ENCODE measurements at regions not wholly inside any gene's neighbourhood (a gene's known extent, or its start where the extent isn't known, plus 50 kb on each side); places are given as distances from the start of the nearest gene placed in this dataset.

DNA sequence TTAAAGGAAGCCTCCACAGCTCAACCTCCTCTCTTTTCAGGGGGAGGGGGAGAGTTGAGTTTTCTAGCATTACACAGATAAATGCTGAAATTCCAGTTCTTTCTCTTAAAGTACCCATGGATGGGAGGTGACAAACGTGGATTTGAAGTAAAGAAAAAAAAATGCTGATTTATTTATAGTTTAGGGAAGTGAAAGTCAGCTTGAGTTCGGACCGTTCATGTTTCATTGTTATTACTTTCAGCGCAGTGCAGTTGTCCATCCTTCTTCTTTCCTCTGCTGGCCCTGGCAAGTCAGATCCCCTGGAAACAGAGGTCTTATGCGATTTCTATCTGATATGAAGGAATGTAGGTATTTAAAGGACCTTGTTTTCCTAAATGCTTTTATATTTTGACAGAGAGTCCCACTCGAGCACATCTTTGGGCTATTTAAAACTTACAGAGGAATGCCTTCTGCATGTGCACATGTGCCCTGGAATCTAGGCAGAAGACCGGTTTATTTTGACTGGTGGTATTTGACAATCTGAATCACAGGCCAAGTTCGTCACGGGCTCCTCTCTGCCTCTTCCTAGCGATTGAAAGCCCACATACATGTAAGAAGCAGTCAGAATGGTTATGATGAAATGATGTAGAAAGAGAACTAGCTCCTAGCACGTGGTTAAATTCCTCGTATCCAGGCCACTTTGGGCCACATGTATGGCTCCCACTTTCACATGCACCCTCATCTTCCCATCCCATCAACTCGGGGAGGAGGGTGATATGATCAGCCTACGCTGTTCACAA, 385.2 kb upstream of the KLF4 start:
- H3K23ac ChIP-seq (ENCODE audit: insufficient read length, low read depth, low read length) = no peak overlapping the region
- H2AK5ac ChIP-seq (ENCODE audit: insufficient read length, low read length) = no peak overlapping the region
- H3K23me2 ChIP-seq (ENCODE audit: insufficient read length, low read depth, low read length, poor library complexity, severe bottlenecking) = no peaks in the 10 kb centered on the region
- no peak overlapping the region for H3T11ph ChIP-seq (ENCODE audit: low read length)
- peaks cover 25% of the 10 kb centered on the region for H3K27me3 Mint-ChIP-seq (ENCODE audit: low read depth)
- no peak overlapping the region for H2BK5ac ChIP-seq (ENCODE audit: insufficient read length, low read length)
- no peak overlapping the region for H2BK20ac ChIP-seq (ENCODE audit: low read depth, low read length, poor library complexity, severe bottlenecking)
- no peak overlapping the region for H3K9ac ChIP-seq (ENCODE audit: extremely low read depth, insufficient read length, low read length)
- H2BK120ac ChIP-seq (ENCODE audit: low read depth, low read length, poor library complexity, severe bottlenecking) = no peak overlapping the region
- H3K56ac ChIP-seq (ENCODE audit: insufficient read length, low read depth, low read length) = no peak overlapping the region
- peaks cover 3% of the 10 kb centered on the region for H3K4me1 ChIP-seq (ENCODE audit: insufficient read depth, low read length)
- H3K14ac ChIP-seq (ENCODE audit: insufficient read depth, low read length) = no peak overlapping the region
- WGBS (ENCODE audit: extremely low coverage, insufficient read length, low lambda C conversion rate) = no CpG with 5 or more reads among the region's 14 CpGs
- no peak overlapping the region for H3K27ac ChIP-seq (ENCODE audit: insufficient read length, low read depth, low read length)
- TF ChIP-seq, protein P1, sequence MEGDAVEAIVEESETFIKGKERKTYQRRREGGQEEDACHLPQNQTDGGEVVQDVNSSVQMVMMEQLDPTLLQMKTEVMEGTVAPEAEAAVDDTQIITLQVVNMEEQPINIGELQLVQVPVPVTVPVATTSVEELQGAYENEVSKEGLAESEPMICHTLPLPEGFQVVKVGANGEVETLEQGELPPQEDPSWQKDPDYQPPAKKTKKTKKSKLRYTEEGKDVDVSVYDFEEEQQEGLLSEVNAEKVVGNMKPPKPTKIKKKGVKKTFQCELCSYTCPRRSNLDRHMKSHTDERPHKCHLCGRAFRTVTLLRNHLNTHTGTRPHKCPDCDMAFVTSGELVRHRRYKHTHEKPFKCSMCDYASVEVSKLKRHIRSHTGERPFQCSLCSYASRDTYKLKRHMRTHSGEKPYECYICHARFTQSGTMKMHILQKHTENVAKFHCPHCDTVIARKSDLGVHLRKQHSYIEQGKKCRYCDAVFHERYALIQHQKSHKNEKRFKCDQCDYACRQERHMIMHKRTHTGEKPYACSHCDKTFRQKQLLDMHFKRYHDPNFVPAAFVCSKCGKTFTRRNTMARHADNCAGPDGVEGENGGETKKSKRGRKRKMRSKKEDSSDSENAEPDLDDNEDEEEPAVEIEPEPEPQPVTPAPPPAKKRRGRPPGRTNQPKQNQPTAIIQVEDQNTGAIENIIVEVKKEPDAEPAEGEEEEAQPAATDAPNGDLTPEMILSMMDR (conservative IDR thresholded peaks at IDR 0.05) = no peak
- no peaks in the 10 kb centered on the region for H3K79me1 ChIP-seq (ENCODE audit: insufficient read depth, low read depth, low read length, poor library complexity, severe bottlenecking)
- H4K91ac ChIP-seq (ENCODE audit: insufficient read length, low read depth, low read length) = no peak overlapping the region
- H4K8ac ChIP-seq (replicated peaks; ENCODE audit: insufficient read length, low read depth, low read length) = no peak overlapping the region
- peaks cover 18 to 54% of the 10 kb centered on the region in 2 experiments for H3K4me1 Mint-ChIP-seq
- H3K4ac ChIP-seq (ENCODE audit: low read depth, low read length) = no peak overlapping the region
- no peaks in the 10 kb centered on the region for H3K27me3 ChIP-seq (ENCODE audit: insufficient read depth, low read length)
- no peaks in the 10 kb centered on the region for H3K79me2 ChIP-seq (ENCODE audit: insufficient read depth, low read length)
- no peak for DNase-seq
- no peaks in the 10 kb centered on the region for H4K20me1 ChIP-seq (ENCODE audit: control insufficient read depth, insufficient read depth, insufficient read length)
- H3K36me3 Mint-ChIP-seq (ENCODE audit: insufficient read depth in 1 of 3, low read depth in 3 of 3) = no peaks in the 10 kb centered on the region
- H2AFZ ChIP-seq (ENCODE audit: low read length) = no peak overlapping the region
- H2BK12ac ChIP-seq (ENCODE audit: insufficient read length, low read depth, low read length) = no peak overlapping the region
- no peak overlapping the region for H4K5ac ChIP-seq (ENCODE audit: insufficient read length, low read depth, low read length)
- no peak overlapping the region for H3K27ac Mint-ChIP-seq
- H3K4me3 Mint-ChIP-seq = no peak overlapping the region
- no peak overlapping the region for H3K18ac ChIP-seq (ENCODE audit: insufficient read length, low read depth, low read length)
- H3K4me2 ChIP-seq (ENCODE audit: insufficient read depth, insufficient read length, low read length) = no peak overlapping the region
- H3K9me3 Mint-ChIP-seq = no peaks in the 10 kb centered on the region; a peak in 1 of 5 replicates
- H3K9me3 ChIP-seq (ENCODE audit: control insufficient read depth, low read depth, low read length) = no peaks in the 10 kb centered on the region
- no peak overlapping the region for H2BK15ac ChIP-seq (ENCODE audit: low read depth, low read length)
